GM10266 (cell line): ENCODE measurements at regions not wholly inside any gene's neighbourhood (a gene's known extent, or its start where the extent isn't known, plus 50 kb on each side); places are given as distances from the start of the nearest gene placed in this dataset.

Experiments
- DNase-seq: peaks from one replicate; pipeline ENCODE4 v3.0.0; 2012; ENCODE audit errors: extremely low spot score
- CTCF ChIP-seq: IDR thresholded peaks from 2 replicates; pipeline ENCODE4 v1.5.1; 2012; ENCODE audit warnings: mild to moderate bottlenecking, low read depth; ENCODE audit not compliant: control insufficient read depth, insufficient read depth; ENCODE audit errors: missing control alignments

- no peak for DNase-seq
- TF ChIP-seq CTCF: no peak
Observed at GRCh38 chr3:110711851-110712516, 359.6 kb upstream of the NECTIN3 start.

DNA sequence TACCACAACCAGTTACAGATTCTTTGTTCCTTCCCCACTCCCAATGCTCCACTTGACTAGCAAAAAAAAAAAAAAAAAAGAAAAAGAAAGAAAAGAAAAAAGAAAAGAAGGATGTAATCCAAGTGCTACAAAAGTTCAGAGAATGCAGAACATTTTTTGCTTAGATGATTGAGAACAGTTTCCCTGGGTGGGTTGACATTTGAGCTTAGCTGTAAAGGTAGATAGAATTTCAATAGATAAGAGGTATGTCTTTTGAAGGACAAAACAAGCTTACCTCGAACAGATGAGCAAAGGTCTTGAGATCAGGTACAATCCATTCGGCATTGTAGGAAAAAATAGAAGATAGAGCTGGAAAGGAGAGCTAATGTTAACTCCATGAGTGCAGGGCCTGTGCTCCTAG lies 344.6 kb upstream of the NECTIN3 start:
- no peak for TF ChIP-seq CTCF
- DNase-seq: no peak

GRCh38 chr3:110731148-110731547 lies 340.5 kb upstream of the NECTIN3 start:
- no peak for TF ChIP-seq CTCF
- no peak for DNase-seq

DNA sequence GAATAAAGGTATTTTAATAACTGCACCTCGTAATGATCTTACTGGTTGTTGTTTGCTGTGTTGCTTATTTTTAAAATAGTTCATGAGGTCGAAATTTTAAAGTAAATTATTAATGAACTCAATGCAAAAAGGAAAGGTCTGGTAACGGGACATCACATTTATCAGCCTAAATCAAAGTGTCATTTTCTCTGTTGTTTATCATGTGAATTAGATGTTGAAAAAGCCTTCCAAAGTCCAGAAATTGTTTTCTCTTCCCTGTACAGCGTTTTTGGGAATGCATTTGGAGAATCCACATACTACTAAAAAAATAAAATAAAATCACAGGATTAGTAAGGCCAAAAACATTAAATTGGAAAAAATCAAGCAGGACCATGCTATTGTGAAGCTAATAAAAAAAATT lies 339.2 kb upstream of the NECTIN3 start:
- DNase-seq: no peak
- TF ChIP-seq CTCF: no peak

GRCh38 chr3:110733045-110733444 lies 338.6 kb upstream of the NECTIN3 start:
- TF ChIP-seq CTCF: no peak
- DNase-seq: no peak

DNA sequence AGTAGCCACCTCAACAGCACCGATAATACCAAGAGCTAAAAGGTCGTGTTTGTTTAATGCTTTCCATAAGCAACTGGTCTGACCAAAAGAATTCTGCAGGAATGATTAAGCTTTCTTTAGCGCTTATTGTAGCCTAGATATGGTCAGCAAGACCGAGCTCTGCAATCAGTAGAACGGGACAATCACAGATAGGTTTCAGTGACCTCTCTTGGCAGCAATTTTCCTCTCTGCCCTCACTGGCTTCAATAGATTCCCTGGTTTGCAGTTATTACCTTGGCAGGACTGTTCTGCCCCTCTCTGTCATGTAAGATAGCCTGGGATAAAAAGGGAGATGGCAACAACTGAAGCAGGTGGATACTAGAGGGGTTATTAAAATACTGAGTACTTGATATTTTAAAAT lies 337.1 kb upstream of the NECTIN3 start:
- no peak for DNase-seq
- no peak for TF ChIP-seq CTCF

DNA sequence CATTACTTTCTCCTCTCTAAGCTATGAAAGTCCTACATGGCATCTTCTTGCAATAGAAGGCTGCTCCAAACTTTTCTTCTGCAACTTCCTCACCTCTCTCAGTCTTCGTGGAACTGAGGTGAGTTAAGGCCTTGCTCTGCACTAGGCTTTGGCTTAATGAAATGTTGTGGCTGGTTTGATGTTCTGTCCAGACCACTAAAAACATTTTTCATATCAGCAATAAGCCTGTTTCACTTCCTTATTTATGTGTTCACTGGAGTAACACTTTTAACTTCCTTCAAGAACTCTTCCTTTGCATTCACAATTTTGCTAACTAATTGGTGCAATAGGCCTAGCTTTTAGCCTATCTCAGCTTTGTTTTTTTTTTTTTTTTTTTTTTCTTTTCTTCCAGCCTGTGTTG lies 335.3 kb upstream of the NECTIN3 start:
- DNase-seq: no peak
- TF ChIP-seq CTCF: no peak
